Activated naive CD4-positive, alpha-beta T cell treated with anti-CD3 and anti-CD28 coated beads for 36 hours (primary cell): ENCODE measurements at regions not wholly inside any gene's neighbourhood (a gene's known extent, or its start where the extent isn't known, plus 50 kb on each side); places are given as distances from the start of the nearest gene placed in this dataset.

Experiments used
- CTCF ChIA-PET: fragments of 350-600 bp; sonication (Branson Sonifier 250); formaldehyde crosslinking; loops from one replicate; lab custom pipeline; 2021; ENCODE audit warnings: antibody characterized with exemption; lab: Charles Lee
- DNase-seq: peaks from one replicate; pipeline ENCODE4 v3.0.0-alpha.2; 2020
- H3K27ac Mint-ChIP-seq: one replicate; pipeline ENCODE4 v1.8.0; 2021; ENCODE audit warnings: mild to moderate bottlenecking, mixed read lengths
- H3K27me3 Mint-ChIP-seq: one replicate; pipeline ENCODE4 v1.8.0; 2021; ENCODE audit warnings: low read depth, mixed read lengths
- H3K36me3 Mint-ChIP-seq: one replicate; pipeline ENCODE4 v1.8.0; 2021; ENCODE audit warnings: low read depth, mixed read lengths
- H3K4me1 Mint-ChIP-seq: one replicate; pipeline ENCODE4 v1.8.0; 2021; ENCODE audit warnings: low read depth, mixed read lengths
- H3K4me3 Mint-ChIP-seq: one replicate; pipeline ENCODE4 v1.8.0; 2021; ENCODE audit warnings: mild to moderate bottlenecking, moderate library complexity, mixed read lengths
- H3K9me3 Mint-ChIP-seq: one replicate; pipeline ENCODE4 v1.8.0; 2021; ENCODE audit warnings: mixed read lengths
- intact Hi-C: fragments of 100-400 bp; cut with micrococcal nuclease; formaldehyde crosslinking; loops from one replicate; pipeline ENCODE4 v1.15.1; 2023

- H3K4me3 Mint-ChIP-seq, result no peak overlapping the region
- DNase-seq, result no peak
- no peaks in the 10 kb centered on the region for H3K4me1 Mint-ChIP-seq
- no peaks in the 10 kb centered on the region for H3K36me3 Mint-ChIP-seq
- intact Hi-C loops, result no loop called here
- no peak overlapping the region for H3K27ac Mint-ChIP-seq
- H3K27me3 Mint-ChIP-seq, result no peaks in the 10 kb centered on the region
- no peaks in the 10 kb centered on the region for H3K9me3 Mint-ChIP-seq
- CTCF ChIA-PET, result no interaction called here
These were observed 314.1 kb downstream of the KLF5 start for GRCh38 chr13:73372666-73373627.

DNA sequence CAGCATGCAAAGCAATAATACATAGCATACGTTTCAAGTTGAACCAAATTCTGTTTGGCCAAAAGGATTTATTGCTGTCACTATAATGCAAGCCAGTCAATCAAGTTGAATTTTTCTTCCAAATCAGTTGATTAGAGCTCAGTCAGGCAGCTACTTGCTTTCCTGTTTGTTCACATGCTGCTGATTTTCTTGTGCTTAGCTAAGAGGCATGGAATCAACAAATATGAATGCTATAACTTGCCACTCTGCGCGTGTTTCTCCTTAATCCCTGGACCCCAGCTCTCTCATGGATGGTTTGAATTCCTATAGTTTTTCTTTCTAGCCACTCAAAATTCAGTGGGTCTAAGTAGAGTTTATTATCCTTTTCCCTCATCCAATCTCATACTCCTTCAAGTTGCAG, 311.3 kb downstream of the KLF5 start:
- H3K36me3 Mint-ChIP-seq, result no peaks in the 10 kb centered on the region
- CTCF ChIA-PET, result interaction anchor here (0.6 kb wide), 1 partner anchor 1849 kb away, joined by 3 read pairs; no protein-coding TSS in a partner anchor
- H3K9me3 Mint-ChIP-seq, result no peaks in the 10 kb centered on the region
- H3K4me3 Mint-ChIP-seq, result no peak overlapping the region
- no peaks in the 10 kb centered on the region for H3K27me3 Mint-ChIP-seq
- intact Hi-C loops, result no loop called here
- no peak overlapping the region for H3K27ac Mint-ChIP-seq
- no peaks in the 10 kb centered on the region for H3K4me1 Mint-ChIP-seq
- DNase-seq, result no peak

DNA sequence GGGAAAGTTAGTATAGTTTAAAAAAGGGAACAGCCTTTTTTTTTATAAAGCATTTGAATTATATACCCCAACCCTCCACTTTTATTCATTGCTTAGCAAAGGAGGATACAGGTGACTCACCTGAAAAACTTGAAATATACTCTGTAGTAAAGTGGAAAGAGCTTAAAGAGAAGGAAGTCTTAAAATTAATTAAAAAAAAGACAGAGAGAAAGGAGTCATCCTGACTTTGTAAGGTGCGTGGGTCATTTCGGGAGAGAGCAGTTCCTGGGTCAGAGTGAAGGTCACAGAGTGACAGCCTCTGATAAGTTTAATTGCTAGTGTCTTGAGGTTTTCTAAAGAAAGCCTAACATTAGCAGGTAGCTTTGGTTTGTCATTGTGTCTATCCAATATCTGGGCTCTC, 310.3 kb downstream of the KLF5 start:
- Mint-ChIP-seq H3K4me3 (no peak overlapping the region), H3K36me3 (no peaks in the 10 kb centered on the region), H3K4me1 (no peaks in the 10 kb centered on the region), H3K27me3 (no peaks in the 10 kb centered on the region), H3K9me3 (no peaks in the 10 kb centered on the region), H3K27ac (no peak overlapping the region)
- no peak for DNase-seq
- CTCF ChIA-PET, result interaction anchor here (0.7 kb wide), 1 partner anchor 310 kb away, joined by 3 read pairs; the partner anchor contains the start of gene KLF5
- intact Hi-C loops, result no loop called here

GRCh38 chr13:73368608-73369007, 309.8 kb downstream of the KLF5 start:
- Mint-ChIP-seq H3K27ac (no peak overlapping the region), H3K36me3 (no peaks in the 10 kb centered on the region), H3K4me3 (no peak overlapping the region), H3K9me3 (no peaks in the 10 kb centered on the region), H3K27me3 (no peaks in the 10 kb centered on the region), H3K4me1 (no peaks in the 10 kb centered on the region)
- CTCF ChIA-PET, result interaction anchor here (0.5 to 0.7 kb wide), 2 partner anchors 310 to 451 kb away, joined by 3 read pairs; partner anchors contain the start of gene KLF5
- no peak for DNase-seq
- intact Hi-C loops, result no loop called here

- intact Hi-C loops, result no loop called here
- Mint-ChIP-seq H3K4me1 (no peaks in the 10 kb centered on the region), H3K27ac (no peak overlapping the region)
These were observed 309.1 kb downstream of the KLF5 start for GRCh38 chr13:73367886-73368285.

GRCh38 chr13:73366241-73366640, 307.4 kb downstream of the KLF5 start:
- Mint-ChIP-seq H3K27ac (no peak overlapping the region), H3K4me1 (no peaks in the 10 kb centered on the region), H3K4me3 (no peak overlapping the region), H3K36me3 (no peaks in the 10 kb centered on the region), H3K9me3 (no peaks in the 10 kb centered on the region), H3K27me3 (no peaks in the 10 kb centered on the region)
- intact Hi-C loops, result no loop called here
- DNase-seq, result no peak
- CTCF ChIA-PET, result no interaction called here

More at GRCh38 chr13:73367886-73368285, 309.1 kb downstream of the KLF5 start:
- H3K9me3 Mint-ChIP-seq, result no peaks in the 10 kb centered on the region
- H3K27me3 Mint-ChIP-seq, result no peaks in the 10 kb centered on the region
- H3K4me3 Mint-ChIP-seq, result no peak overlapping the region
- H3K36me3 Mint-ChIP-seq, result no peaks in the 10 kb centered on the region
- CTCF ChIA-PET, result no interaction called here
- no peak for DNase-seq

DNA sequence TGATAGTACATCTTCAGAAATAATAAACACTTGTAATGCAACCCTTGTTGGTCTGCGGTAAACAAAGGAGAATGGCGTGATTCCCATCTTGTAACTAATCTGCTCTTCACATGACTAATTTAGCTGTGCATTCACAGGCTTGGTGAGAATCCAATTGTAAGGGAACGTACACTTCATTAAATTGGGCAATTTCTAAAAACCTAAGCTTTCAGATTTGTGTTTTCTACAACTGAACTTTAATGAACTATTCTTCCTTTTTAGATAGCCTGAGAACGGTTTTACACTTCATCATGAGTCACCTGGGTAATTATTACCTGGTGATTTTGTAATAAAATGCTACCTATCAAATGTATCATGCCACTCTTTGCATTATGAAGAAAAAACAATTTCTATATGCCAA, 306.9 kb downstream of the KLF5 start:
- CTCF ChIA-PET, result no interaction called here
- no peaks in the 10 kb centered on the region for H3K4me1 Mint-ChIP-seq
- H3K9me3 Mint-ChIP-seq, result no peaks in the 10 kb centered on the region
- peaks cover 2% of the 10 kb centered on the region for H3K27me3 Mint-ChIP-seq
- no peaks in the 10 kb centered on the region for H3K36me3 Mint-ChIP-seq
- H3K27ac Mint-ChIP-seq, result no peak overlapping the region
- DNase-seq, result no peak
- intact Hi-C loops, result no loop called here
- no peak overlapping the region for H3K4me3 Mint-ChIP-seq

DNA sequence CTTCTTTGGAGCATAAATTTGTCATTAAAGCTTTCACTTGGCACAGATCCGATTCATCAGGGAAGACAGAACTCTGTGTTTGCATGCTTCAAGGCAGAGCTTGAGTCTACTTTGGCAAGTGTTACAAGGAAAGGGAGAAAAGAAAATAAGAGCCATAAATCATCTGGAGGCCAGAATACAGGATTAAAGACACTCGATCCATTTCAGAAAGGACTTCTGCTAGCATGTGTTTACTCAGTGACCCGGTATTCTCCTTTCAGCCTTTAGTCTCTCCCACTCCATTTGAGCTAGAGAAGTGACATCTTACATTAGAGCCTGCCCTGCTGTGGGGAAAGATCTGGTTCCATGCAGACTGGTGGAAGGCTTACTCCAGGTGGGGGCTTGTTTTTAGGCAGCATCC, 306.4 kb downstream of the KLF5 start:
- H3K27ac Mint-ChIP-seq, result no peak overlapping the region
- H3K9me3 Mint-ChIP-seq, result no peaks in the 10 kb centered on the region
- no peak overlapping the region for H3K4me3 Mint-ChIP-seq
- H3K36me3 Mint-ChIP-seq, result no peaks in the 10 kb centered on the region
- DNase-seq, result no peak
- H3K4me1 Mint-ChIP-seq, result no peaks in the 10 kb centered on the region
- CTCF ChIA-PET, result no interaction called here
- intact Hi-C loops, result no loop called here
- peaks cover 2% of the 10 kb centered on the region for H3K27me3 Mint-ChIP-seq

- no peak overlapping the region for H3K4me3 Mint-ChIP-seq
- DNase-seq, result no peak
- CTCF ChIA-PET, result no interaction called here
- H3K27me3 Mint-ChIP-seq, result peaks cover 2% of the 10 kb centered on the region
- H3K9me3 Mint-ChIP-seq, result no peaks in the 10 kb centered on the region
- H3K27ac Mint-ChIP-seq, result no peak overlapping the region
- no peaks in the 10 kb centered on the region for H3K36me3 Mint-ChIP-seq
- intact Hi-C loops, result no loop called here
- no peaks in the 10 kb centered on the region for H3K4me1 Mint-ChIP-seq
These were observed 305.9 kb downstream of the KLF5 start for GRCh38 chr13:73364736-73365135.

GRCh38 chr13:73358606-73359095, 299.8 kb downstream of the KLF5 start:
- no peaks in the 10 kb centered on the region for H3K4me1 Mint-ChIP-seq
- CTCF ChIA-PET, result no interaction called here
- peaks cover 4% of the 10 kb centered on the region for H3K27me3 Mint-ChIP-seq
- no peaks in the 10 kb centered on the region for H3K9me3 Mint-ChIP-seq
- intact Hi-C loops, result no loop called here
- no peak for DNase-seq
- H3K36me3 Mint-ChIP-seq, result no peaks in the 10 kb centered on the region
- no peak overlapping the region for H3K27ac Mint-ChIP-seq
- H3K4me3 Mint-ChIP-seq, result no peak overlapping the region

GRCh38 chr13:73355134-73355533, 296.3 kb downstream of the KLF5 start:
- H3K36me3 Mint-ChIP-seq, result no peaks in the 10 kb centered on the region
- no peak overlapping the region for H3K27ac Mint-ChIP-seq
- H3K9me3 Mint-ChIP-seq, result no peaks in the 10 kb centered on the region
- DNase-seq, result no peak
- H3K4me1 Mint-ChIP-seq, result no peaks in the 10 kb centered on the region
- intact Hi-C loops, result no loop called here
- H3K27me3 Mint-ChIP-seq, result peaks cover 2% of the 10 kb centered on the region
- H3K4me3 Mint-ChIP-seq, result no peak overlapping the region
- CTCF ChIA-PET, result no interaction called here

GRCh38 chr13:73351730-73352129, 292.9 kb downstream of the KLF5 start:
- no peak overlapping the region for H3K4me3 Mint-ChIP-seq
- CTCF ChIA-PET, result interaction anchor here (0.6 kb wide), 1 partner anchor 259 kb away, joined by 5 read pairs; no protein-coding TSS in a partner anchor
- H3K27me3 Mint-ChIP-seq, result peaks cover 2% of the 10 kb centered on the region
- DNase-seq, result no peak
- no peaks in the 10 kb centered on the region for H3K9me3 Mint-ChIP-seq
- no peaks in the 10 kb centered on the region for H3K4me1 Mint-ChIP-seq
- no peaks in the 10 kb centered on the region for H3K36me3 Mint-ChIP-seq
- no peak overlapping the region for H3K27ac Mint-ChIP-seq
- intact Hi-C loops, result no loop called here

DNA sequence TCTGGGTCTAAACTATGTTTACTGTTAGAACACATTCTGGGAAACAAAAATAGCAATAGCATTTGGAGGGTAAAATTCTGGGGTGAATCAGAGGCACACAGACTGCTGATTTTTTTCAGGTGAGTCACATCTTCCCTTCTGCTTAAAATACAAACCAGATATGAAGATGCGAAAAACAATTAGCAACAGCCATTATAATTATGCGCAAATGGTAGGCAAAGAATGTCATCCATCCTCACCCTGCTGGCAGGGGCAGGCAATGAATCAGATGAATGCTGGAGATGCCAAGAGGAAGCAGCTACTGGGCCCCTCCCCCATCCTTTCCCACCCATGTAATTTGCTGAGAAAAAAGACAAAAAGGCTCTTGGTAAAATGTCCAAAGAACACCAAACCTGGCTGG, 282.9 kb downstream of the KLF5 start:
- DNase-seq, result no peak
- H3K9me3 Mint-ChIP-seq, result no peaks in the 10 kb centered on the region
- CTCF ChIA-PET, result no interaction called here
- intact Hi-C loops, result no loop called here
- no peaks in the 10 kb centered on the region for H3K4me1 Mint-ChIP-seq
- H3K36me3 Mint-ChIP-seq, result no peaks in the 10 kb centered on the region
- no peak overlapping the region for H3K4me3 Mint-ChIP-seq
- H3K27me3 Mint-ChIP-seq, result no peaks in the 10 kb centered on the region
- H3K27ac Mint-ChIP-seq, result no peak overlapping the region
